ENCODE measurements at regions not wholly inside any gene's neighbourhood (a gene's known extent, or its start where the extent isn't known, plus 50 kb on each side); places are given as distances from the start of the nearest gene placed in this dataset.

DNA sequence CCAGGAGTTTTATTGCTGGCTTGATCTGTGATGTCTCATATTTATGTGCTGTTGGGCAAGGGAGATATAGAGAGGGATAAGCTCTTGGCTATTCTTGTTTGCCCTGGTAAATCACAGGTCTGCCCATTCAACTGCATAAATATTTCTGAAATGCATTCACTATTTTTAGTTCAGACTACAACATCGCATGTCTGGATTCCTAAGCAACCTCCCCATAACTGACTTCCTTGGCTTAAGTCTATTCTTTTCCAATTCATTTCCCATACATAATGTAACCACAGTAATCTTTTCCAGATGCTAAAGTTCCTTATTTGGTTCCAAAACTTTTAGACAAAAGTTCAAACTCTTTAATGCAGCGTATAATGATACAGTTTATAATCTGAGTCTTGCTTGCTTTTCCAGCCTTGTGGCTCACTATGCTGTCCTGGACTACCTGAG lies 321.4 kb upstream of the ACTBL2 start:
- TF ChIP-seq, protein P1, sequence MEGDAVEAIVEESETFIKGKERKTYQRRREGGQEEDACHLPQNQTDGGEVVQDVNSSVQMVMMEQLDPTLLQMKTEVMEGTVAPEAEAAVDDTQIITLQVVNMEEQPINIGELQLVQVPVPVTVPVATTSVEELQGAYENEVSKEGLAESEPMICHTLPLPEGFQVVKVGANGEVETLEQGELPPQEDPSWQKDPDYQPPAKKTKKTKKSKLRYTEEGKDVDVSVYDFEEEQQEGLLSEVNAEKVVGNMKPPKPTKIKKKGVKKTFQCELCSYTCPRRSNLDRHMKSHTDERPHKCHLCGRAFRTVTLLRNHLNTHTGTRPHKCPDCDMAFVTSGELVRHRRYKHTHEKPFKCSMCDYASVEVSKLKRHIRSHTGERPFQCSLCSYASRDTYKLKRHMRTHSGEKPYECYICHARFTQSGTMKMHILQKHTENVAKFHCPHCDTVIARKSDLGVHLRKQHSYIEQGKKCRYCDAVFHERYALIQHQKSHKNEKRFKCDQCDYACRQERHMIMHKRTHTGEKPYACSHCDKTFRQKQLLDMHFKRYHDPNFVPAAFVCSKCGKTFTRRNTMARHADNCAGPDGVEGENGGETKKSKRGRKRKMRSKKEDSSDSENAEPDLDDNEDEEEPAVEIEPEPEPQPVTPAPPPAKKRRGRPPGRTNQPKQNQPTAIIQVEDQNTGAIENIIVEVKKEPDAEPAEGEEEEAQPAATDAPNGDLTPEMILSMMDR (IDR thresholded peaks at IDR 0.05; ENCODE audit: insufficient read depth, low read length, poor library complexity, severe bottlenecking), result no peak
- no peak for DNase-seq (ENCODE audit: low read depth)
- no peaks in the 10 kb centered on the region for H3K27me3 ChIP-seq (ENCODE audit: control insufficient read depth, insufficient read depth, low read length)

DNA sequence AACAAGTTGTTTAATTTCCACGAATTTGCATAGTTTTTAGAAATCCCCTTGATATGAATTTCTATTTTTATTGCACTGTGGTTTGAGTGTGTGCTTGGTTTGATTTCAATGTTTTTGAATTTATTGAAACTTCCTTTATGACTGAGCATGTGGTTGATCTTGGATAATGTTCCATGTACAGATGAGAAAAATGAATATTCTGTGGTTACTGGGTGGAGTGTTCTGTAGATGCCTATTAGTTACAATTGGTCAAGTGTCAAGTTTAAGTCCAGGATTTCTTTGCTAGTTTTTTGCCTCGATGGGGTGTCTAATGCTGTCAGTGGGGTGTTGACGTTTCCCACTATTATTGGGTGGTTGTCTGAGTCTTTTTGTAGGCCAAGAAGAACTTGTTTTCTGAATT lies 319.5 kb upstream of the ACTBL2 start:
- DNase-seq (ENCODE audit: low read depth), result no peak
- H3K27me3 ChIP-seq (ENCODE audit: control insufficient read depth, insufficient read depth, low read length), result no peaks in the 10 kb centered on the region
- no peak overlapping the region for H3K4me3 ChIP-seq (ENCODE audit: low read depth, low read length)
- TF ChIP-seq, protein P1 (IDR thresholded peaks at IDR 0.05; ENCODE audit: insufficient read depth, low read length, poor library complexity, severe bottlenecking), result no peak
- H3K36me3 ChIP-seq (ENCODE audit: control insufficient read depth, insufficient read depth, low read length), result no peaks in the 10 kb centered on the region

More for the DNA sequence above, 321.4 kb upstream of the ACTBL2 start:
- no peak overlapping the region for H3K4me3 ChIP-seq (ENCODE audit: low read depth, low read length)
- no peaks in the 10 kb centered on the region for H3K36me3 ChIP-seq (ENCODE audit: control insufficient read depth, insufficient read depth, low read length)

DNA sequence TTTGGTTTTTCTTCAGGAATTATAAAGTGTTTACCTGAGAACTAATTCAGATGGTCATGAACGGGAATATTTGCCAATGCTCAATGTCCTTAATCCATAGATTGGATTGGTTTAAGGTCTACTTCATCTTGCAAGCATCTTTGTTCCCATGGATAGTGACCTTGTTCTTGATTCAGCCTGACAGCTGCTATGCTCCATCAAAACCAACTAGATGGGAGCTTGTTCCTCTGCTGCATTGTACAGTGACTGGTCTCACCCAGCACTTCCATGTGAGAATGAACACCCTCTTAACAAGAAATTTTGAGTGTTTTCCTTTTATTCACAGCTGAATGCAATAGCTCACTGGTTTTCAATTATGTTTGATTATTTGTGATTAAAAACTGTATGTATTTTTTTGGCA lies 312.6 kb upstream of the ACTBL2 start:
- Histone ChIP-seq H3K36me3 (ENCODE audit: control insufficient read depth, insufficient read depth, low read length) (no peaks in the 10 kb centered on the region), H3K27me3 (ENCODE audit: control insufficient read depth, insufficient read depth, low read length) (no peaks in the 10 kb centered on the region), H3K4me3 (ENCODE audit: low read depth, low read length) (no peak overlapping the region)
- DNase-seq (ENCODE audit: low read depth), result no peak
- TF ChIP-seq, protein P1 (IDR thresholded peaks at IDR 0.05; ENCODE audit: insufficient read depth, low read length, poor library complexity, severe bottlenecking), result no peak

- Histone ChIP-seq H3K27me3 (ENCODE audit: control insufficient read depth, insufficient read depth, low read length) (no peaks in the 10 kb centered on the region), H3K36me3 (ENCODE audit: control insufficient read depth, insufficient read depth, low read length) (no peaks in the 10 kb centered on the region), H3K4me3 (ENCODE audit: low read depth, low read length) (no peak overlapping the region)
- no peak for DNase-seq (ENCODE audit: low read depth)
- TF ChIP-seq, protein P1 (IDR thresholded peaks at IDR 0.05; ENCODE audit: insufficient read depth, low read length, poor library complexity, severe bottlenecking), result no peak
Observed at GRCh38 chr5:57791875-57792274, 309.3 kb upstream of the ACTBL2 start.

GRCh38 chr5:57785946-57786345 lies 303.3 kb upstream of the ACTBL2 start:
- Histone ChIP-seq H3K27me3 (ENCODE audit: control insufficient read depth, insufficient read depth, low read length) (no peaks in the 10 kb centered on the region), H3K4me3 (ENCODE audit: low read depth, low read length) (no peak overlapping the region), H3K36me3 (ENCODE audit: control insufficient read depth, insufficient read depth, low read length) (no peaks in the 10 kb centered on the region)
- no peak for DNase-seq (ENCODE audit: low read depth)
- TF ChIP-seq, protein P1 (IDR thresholded peaks at IDR 0.05; ENCODE audit: insufficient read depth, low read length, poor library complexity, severe bottlenecking), result no peak

GRCh38 chr5:57784121-57784520 lies 301.5 kb upstream of the ACTBL2 start:
- H3K27me3 ChIP-seq (ENCODE audit: control insufficient read depth, insufficient read depth, low read length), result no peaks in the 10 kb centered on the region
- no peak overlapping the region for H3K4me3 ChIP-seq (ENCODE audit: low read depth, low read length)
- TF ChIP-seq, protein P1 (IDR thresholded peaks at IDR 0.05; ENCODE audit: insufficient read depth, low read length, poor library complexity, severe bottlenecking), result no peak
- no peak for DNase-seq (ENCODE audit: low read depth)
- no peaks in the 10 kb centered on the region for H3K36me3 ChIP-seq (ENCODE audit: control insufficient read depth, insufficient read depth, low read length)
